Sigmoid colon (tissue), 4 donors: ENCODE measurements at regions not wholly inside any gene's neighbourhood (a gene's known extent, or its start where the extent isn't known, plus 50 kb on each side); places are given as distances from the start of the nearest gene placed in this dataset.

Experiments used
- CTCF ChIP-seq, 4 experiments: fragments of 450-650 bp in 3 of 4; fragments of 200-600 bp in 1 of 4; IDR thresholded peaks; one replicate each; pipeline ENCODE4 v1.5.1; 2016 to 2019; ENCODE audit warnings: antibody characterized with exemption in 4 of 4, mild to moderate bottlenecking in 3 of 4, moderate library complexity in 2 of 4
- POLR2AphosphoS5 ChIP-seq, 4 donors: sonication (generic); formaldehyde crosslinking; IDR thresholded peaks; one replicate each; pipeline ENCODE4 v1.6.1; 2017; ENCODE audit warnings: antibody characterized with exemption in 4 of 4

GRCh38 chr9:89684218-89684617 lies 79.4 kb downstream of the GADD45G start:
- TF ChIP-seq CTCF (IDR thresholded peaks at IDR 0.05), result no peak
- TF ChIP-seq POLR2AphosphoS5 (IDR thresholded peaks at IDR 0.05), result no peak
